ENCODE measurements at regions not wholly inside any gene's neighbourhood (a gene's known extent, or its start where the extent isn't known, plus 50 kb on each side); places are given as distances from the start of the nearest gene placed in this dataset.

- no peak for TF ChIP-seq CTCF (IDR thresholded peaks at IDR 0.05; ENCODE audit: insufficient read depth, low read depth, low read length)
- no peak for TF ChIP-seq EZH2 (IDR thresholded peaks at IDR 0.05; ENCODE audit: insufficient read depth, low read length)
Measured at GRCh38 chr14:71553779-71554178, 378.4 kb upstream of the RGS6 start.
